Body of pancreas (tissue), 4 donors: ENCODE measurements at regions not wholly inside any gene's neighbourhood (a gene's known extent, or its start where the extent isn't known, plus 50 kb on each side); places are given as distances from the start of the nearest gene placed in this dataset.

Experiments
- ATAC-seq: fragments of 150-250 bp; one replicate; pipeline ENCODE4 v1.9.1; 2016
- DNase-seq, 4 donors: peaks; one replicate each; pipeline ENCODE4 v3.0.0-alpha.2; 2019
- H3K27ac ChIP-seq, 4 donors: fragments of 200-600 bp; sonication (generic); 1 replicate in 3 of 4; 2 replicates in 1 of 4; pipeline versions ENCODE4 v1.5.1 to v1.6.1; 2016 to 2019; ENCODE audit warnings: mild to moderate bottlenecking in 1 of 4, mixed read lengths in 1 of 4, moderate library complexity in 1 of 4
- H3K27me3 ChIP-seq, 2 donors: fragments of 200-600 bp; sonication (generic); one replicate each; pipeline ENCODE4 v1.6.0; 2016; ENCODE audit warnings: mild to moderate bottlenecking in 1 of 2
- H3K36me3 ChIP-seq, 2 donors: fragments of 200-600 bp; sonication (generic); replicated peaks in 1 of 2; 2 replicates each; pipeline ENCODE4 v1.5.1; 2016; ENCODE audit warnings: low read depth in 2 of 2; ENCODE audit not compliant: insufficient read depth in 1 of 2
- H3K4me1 ChIP-seq: fragments of 200-600 bp; sonication (generic); one replicate; pipeline ENCODE4 v1.6.0; 2016
- H3K4me3 ChIP-seq, 2 donors: fragments of 200-600 bp; sonication (generic); 1 replicate in 1 of 2; 2 replicates in 1 of 2; pipeline ENCODE4 v1.5.1; 2016 to 2019
- H3K9me3 ChIP-seq, 3 donors: fragments of 200-600 bp; sonication (generic); 1 replicate in 2 of 3; 2 replicates in 1 of 3; pipeline ENCODE4 v1.5.1; 2016
- CTCF ChIP-seq, 7 experiments: fragments of 450-650 bp in 4 of 7; fragments of 200-600 bp in 3 of 7; sonication (generic) in 3 of 7; IDR thresholded peaks; one replicate each; pipeline ENCODE4 v1.5.1; 2016 to 2019; ENCODE audit warnings: antibody characterized with exemption in 7 of 7
- POLR2A ChIP-seq, 3 donors: fragments of 450-650 bp; IDR thresholded peaks; one replicate each; pipeline ENCODE4 v1.6.1; 2016; ENCODE audit warnings: antibody characterized with exemption in 3 of 3, mild to moderate bottlenecking in 2 of 3
- WGBS, 2 donors: methylation state at CpG; one replicate each; pipeline ENCODE4 v1.1.5; 2017; 5-methylcytosine and 5-hydroxymethylcytosine counted together
- intact Hi-C: fragments of 100-400 bp; cut with DNase I; formaldehyde crosslinking; loops from one replicate; pipeline ENCODE4 v1.15.1; 2023

GRCh38 chr2:11068079-11068741 lies 87.1 kb upstream of the SLC66A3 start:
- Histone ChIP-seq H3K36me3 (no peaks in the 10 kb centered on the region), H3K9me3 (no peaks in the 10 kb centered on the region), H3K27me3 (no peaks in the 10 kb centered on the region), H3K4me3 (no peak overlapping the region), H3K4me1 (no peaks in the 10 kb centered on the region), H3K27ac (no peak overlapping the region)
- DNase-seq, result no peak
- intact Hi-C loops, result no loop called here
- WGBS, 2 donors, result 88 to 91% methylated on average over 11 of the region's 11 CpGs
- TF ChIP-seq POLR2A (IDR thresholded peaks at IDR 0.05) (no peak), CTCF (IDR thresholded peaks at IDR 0.05) (no peak)
- no peak for ATAC-seq

- ATAC-seq (no peak), DNase-seq (no peak)
- Histone ChIP-seq H3K4me1 (no peaks in the 10 kb centered on the region), H3K9me3 (no peaks in the 10 kb centered on the region), H3K27me3 (no peaks in the 10 kb centered on the region), H3K27ac (no peak overlapping the region), H3K36me3 (no peaks in the 10 kb centered on the region), H3K4me3 (no peak overlapping the region)
- intact Hi-C loops, result no loop called here
- TF ChIP-seq CTCF (IDR thresholded peaks at IDR 0.05) (no peak), POLR2A (IDR thresholded peaks at IDR 0.05) (no peak)
- 94 to 96% methylated on average over 13 of the region's 13 CpGs for WGBS, 2 donors
Observed at GRCh38 chr2:11068856-11069526, 86.3 kb upstream of the SLC66A3 start.

- 88 to 98% methylated on average over 5 to 10 of the region's 10 CpGs for WGBS, 2 donors
- DNase-seq (no peak), ATAC-seq (no peak)
- Histone ChIP-seq H3K4me3 (no peak overlapping the region), H3K36me3 (no peaks in the 10 kb centered on the region), H3K9me3 (no peaks in the 10 kb centered on the region), H3K4me1 (no peaks in the 10 kb centered on the region), H3K27ac (no peak overlapping the region), H3K27me3 (no peaks in the 10 kb centered on the region)
- intact Hi-C loops, result no loop called here
- TF ChIP-seq CTCF (IDR thresholded peaks at IDR 0.05), result no peak
- no peak for TF ChIP-seq POLR2A (IDR thresholded peaks at IDR 0.05)
Observed at GRCh38 chr2:11069566-11070185, 85.6 kb upstream of the SLC66A3 start.

- DNase-seq, result no peak
- intact Hi-C loops, result no loop called here
- Histone ChIP-seq H3K36me3 (no peaks in the 10 kb centered on the region), H3K9me3 (no peaks in the 10 kb centered on the region), H3K27ac (no peak overlapping the region), H3K27me3 (no peaks in the 10 kb centered on the region), H3K4me1 (no peaks in the 10 kb centered on the region), H3K4me3 (no peak overlapping the region)
- TF ChIP-seq CTCF (IDR thresholded peaks at IDR 0.05) (no peak), POLR2A (IDR thresholded peaks at IDR 0.05) (no peak)
- WGBS, 2 donors, result 43 to 66% methylated on average over 7 of the region's 7 CpGs
- ATAC-seq, result no peak
Observed at GRCh38 chr2:11071211-11071610, 84.1 kb upstream of the SLC66A3 start.
